ENCODE measurements at regions not wholly inside any gene's neighbourhood (a gene's known extent, or its start where the extent isn't known, plus 50 kb on each side); places are given as distances from the start of the nearest gene placed in this dataset.

DNA sequence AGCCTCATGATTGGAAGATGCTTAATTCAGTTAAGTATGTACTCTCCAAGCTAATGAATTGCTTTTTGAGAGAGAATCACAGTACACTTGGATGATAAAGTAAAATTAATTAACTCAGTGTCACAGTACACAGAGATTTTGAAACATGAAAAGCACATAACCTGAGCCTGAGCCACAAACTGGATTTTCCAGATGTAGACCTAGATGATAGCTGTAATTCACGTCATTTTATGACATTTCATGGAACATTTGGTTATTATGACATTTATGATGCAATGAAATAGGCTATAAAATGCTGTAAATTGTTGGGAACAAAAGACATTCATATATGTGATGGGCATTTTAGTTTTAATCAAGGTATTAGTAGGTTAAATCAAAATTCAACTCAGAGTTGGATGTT is 983.7 kb downstream of the STPG2 start:
- TF ChIP-seq, protein P1, sequence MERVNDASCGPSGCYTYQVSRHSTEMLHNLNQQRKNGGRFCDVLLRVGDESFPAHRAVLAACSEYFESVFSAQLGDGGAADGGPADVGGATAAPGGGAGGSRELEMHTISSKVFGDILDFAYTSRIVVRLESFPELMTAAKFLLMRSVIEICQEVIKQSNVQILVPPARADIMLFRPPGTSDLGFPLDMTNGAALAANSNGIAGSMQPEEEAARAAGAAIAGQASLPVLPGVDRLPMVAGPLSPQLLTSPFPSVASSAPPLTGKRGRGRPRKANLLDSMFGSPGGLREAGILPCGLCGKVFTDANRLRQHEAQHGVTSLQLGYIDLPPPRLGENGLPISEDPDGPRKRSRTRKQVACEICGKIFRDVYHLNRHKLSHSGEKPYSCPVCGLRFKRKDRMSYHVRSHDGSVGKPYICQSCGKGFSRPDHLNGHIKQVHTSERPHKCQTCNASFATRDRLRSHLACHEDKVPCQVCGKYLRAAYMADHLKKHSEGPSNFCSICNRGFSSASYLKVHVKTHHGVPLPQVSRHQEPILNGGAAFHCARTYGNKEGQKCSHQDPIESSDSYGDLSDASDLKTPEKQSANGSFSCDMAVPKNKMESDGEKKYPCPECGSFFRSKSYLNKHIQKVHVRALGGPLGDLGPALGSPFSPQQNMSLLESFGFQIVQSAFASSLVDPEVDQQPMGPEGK (CRISPR knock-in tag; IDR thresholded peaks at IDR 0.05; ENCODE audit: borderline replicate concordance) = no peak
- TF ChIP-seq BACH2 (CRISPR knock-in tag; IDR thresholded peaks at IDR 0.05; ENCODE audit: borderline replicate concordance) (no peak), ARNTL (CRISPR knock-in tag; IDR thresholded peaks at IDR 0.05; ENCODE audit: borderline replicate concordance, low read depth) (no peak), RARB (CRISPR knock-in tag; IDR thresholded peaks at IDR 0.05) (no peak), ESRRG (CRISPR knock-in tag; IDR thresholded peaks at IDR 0.05) (no peak), SNAI2 (CRISPR knock-in tag; IDR thresholded peaks at IDR 0.05) (no peak), ZFP30 (CRISPR knock-in tag; IDR thresholded peaks at IDR 0.05) (no peak), ISL1 (CRISPR knock-in tag; IDR thresholded peaks at IDR 0.05) (no peak), PPARA (CRISPR knock-in tag; IDR thresholded peaks at IDR 0.05; ENCODE audit: borderline replicate concordance) (no peak)
- TF ChIP-seq, protein P2, sequence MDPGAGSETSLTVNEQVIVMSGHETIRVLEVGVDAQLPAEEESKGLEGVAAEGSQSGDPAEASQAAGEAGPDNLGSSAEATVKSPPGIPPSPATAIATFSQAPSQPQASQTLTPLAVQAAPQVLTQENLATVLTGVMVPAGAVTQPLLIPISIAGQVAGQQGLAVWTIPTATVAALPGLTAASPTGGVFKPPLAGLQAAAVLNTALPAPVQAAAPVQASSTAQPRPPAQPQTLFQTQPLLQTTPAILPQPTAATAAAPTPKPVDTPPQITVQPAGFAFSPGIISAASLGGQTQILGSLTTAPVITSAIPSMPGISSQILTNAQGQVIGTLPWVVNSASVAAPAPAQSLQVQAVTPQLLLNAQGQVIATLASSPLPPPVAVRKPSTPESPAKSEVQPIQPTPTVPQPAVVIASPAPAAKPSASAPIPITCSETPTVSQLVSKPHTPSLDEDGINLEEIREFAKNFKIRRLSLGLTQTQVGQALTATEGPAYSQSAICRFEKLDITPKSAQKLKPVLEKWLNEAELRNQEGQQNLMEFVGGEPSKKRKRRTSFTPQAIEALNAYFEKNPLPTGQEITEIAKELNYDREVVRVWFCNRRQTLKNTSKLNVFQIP (CRISPR knock-in tag; IDR thresholded peaks at IDR 0.05; ENCODE audit: borderline replicate concordance, low read depth) = no peak
- TF ChIP-seq, protein P3, sequence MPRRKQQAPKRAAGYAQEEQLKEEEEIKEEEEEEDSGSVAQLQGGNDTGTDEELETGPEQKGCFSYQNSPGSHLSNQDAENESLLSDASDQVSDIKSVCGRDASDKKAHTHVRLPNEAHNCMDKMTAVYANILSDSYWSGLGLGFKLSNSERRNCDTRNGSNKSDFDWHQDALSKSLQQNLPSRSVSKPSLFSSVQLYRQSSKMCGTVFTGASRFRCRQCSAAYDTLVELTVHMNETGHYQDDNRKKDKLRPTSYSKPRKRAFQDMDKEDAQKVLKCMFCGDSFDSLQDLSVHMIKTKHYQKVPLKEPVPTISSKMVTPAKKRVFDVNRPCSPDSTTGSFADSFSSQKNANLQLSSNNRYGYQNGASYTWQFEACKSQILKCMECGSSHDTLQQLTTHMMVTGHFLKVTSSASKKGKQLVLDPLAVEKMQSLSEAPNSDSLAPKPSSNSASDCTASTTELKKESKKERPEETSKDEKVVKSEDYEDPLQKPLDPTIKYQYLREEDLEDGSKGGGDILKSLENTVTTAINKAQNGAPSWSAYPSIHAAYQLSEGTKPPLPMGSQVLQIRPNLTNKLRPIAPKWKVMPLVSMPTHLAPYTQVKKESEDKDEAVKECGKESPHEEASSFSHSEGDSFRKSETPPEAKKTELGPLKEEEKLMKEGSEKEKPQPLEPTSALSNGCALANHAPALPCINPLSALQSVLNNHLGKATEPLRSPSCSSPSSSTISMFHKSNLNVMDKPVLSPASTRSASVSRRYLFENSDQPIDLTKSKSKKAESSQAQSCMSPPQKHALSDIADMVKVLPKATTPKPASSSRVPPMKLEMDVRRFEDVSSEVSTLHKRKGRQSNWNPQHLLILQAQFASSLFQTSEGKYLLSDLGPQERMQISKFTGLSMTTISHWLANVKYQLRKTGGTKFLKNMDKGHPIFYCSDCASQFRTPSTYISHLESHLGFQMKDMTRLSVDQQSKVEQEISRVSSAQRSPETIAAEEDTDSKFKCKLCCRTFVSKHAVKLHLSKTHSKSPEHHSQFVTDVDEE (CRISPR knock-in tag; IDR thresholded peaks at IDR 0.05) = no peak
- TF ChIP-seq, protein P4, sequence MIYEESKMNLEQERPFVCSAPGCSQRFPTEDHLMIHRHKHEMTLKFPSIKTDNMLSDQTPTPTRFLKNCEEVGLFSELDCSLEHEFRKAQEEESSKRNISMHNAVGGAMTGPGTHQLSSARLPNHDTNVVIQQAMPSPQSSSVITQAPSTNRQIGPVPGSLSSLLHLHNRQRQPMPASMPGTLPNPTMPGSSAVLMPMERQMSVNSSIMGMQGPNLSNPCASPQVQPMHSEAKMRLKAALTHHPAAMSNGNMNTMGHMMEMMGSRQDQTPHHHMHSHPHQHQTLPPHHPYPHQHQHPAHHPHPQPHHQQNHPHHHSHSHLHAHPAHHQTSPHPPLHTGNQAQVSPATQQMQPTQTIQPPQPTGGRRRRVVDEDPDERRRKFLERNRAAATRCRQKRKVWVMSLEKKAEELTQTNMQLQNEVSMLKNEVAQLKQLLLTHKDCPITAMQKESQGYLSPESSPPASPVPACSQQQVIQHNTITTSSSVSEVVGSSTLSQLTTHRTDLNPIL (CRISPR knock-in tag; IDR thresholded peaks at IDR 0.05; ENCODE audit: low read depth) = no peak
